SK-N-SH (cell line): ENCODE measurements at regions not wholly inside any gene's neighbourhood (a gene's known extent, or its start where the extent isn't known, plus 50 kb on each side); places are given as distances from the start of the nearest gene placed in this dataset.

Experiments used
- CTCF ChIA-PET: fragments of 300-600, 350-600 bp; formaldehyde crosslinking; extraction: SDS; loops from one replicate; lab custom pipeline; 2021; lab: Yijun Ruan, JAX
- POLR2A ChIA-PET: fragments of 350-600 bp; sonication (Branson Sonifier 250); formaldehyde crosslinking; extraction: SDS; loops from one replicate; lab custom pipeline; 2020; ENCODE audit warnings: antibody characterized with exemption, inconsistent platforms; lab: Yijun Ruan, JAX
- DNase-seq: peaks from one replicate; pipeline ENCODE4 v3.0.0; 2012
- H2AFZ ChIP-seq: fragments of 200-600 bp; sonication (generic); 2 replicates; pipeline ENCODE4 v1.8.1; 2016; ENCODE audit warnings: antibody characterized with exemption, mild to moderate bottlenecking, low read depth
- H3F3A ChIP-seq: fragments of 200-600 bp; sonication (generic); replicated peaks from 2 replicates; pipeline ENCODE3; 2016; ENCODE audit warnings: antibody characterized with exemption, mild to moderate bottlenecking; ENCODE audit not compliant: insufficient read depth
- H3K27ac ChIP-seq, 2 experiments: fragments of 200-500 bp in 1 of 2; fragments of 200-600 bp in 1 of 2; sonication (Bioruptor generic) in 1 of 2; sonication (generic), shearing (Covaris generic) in 1 of 2; 2 replicates each; pipeline versions ENCODE4 v1.5.1 to v1.6.1; 2014 to 2016; ENCODE audit warnings: low read depth in 2 of 2, inconsistent platforms in 1 of 2, low read length in 1 of 2, mild to moderate bottlenecking in 1 of 2, mixed read lengths in 1 of 2
- H3K27me3 ChIP-seq: fragments of 200-600 bp; sonication (generic), shearing (Covaris generic); 2 replicates; pipeline ENCODE4 v1.6.1; 2016; ENCODE audit warnings: mixed run types; ENCODE audit not compliant: insufficient read depth
- H3K36me3 ChIP-seq, 2 experiments: fragments of 200-500 bp in 1 of 2; fragments of 200-600 bp in 1 of 2; sonication (Bioruptor generic) in 1 of 2; sonication (generic) in 1 of 2; replicated peaks in 1 of 2; 2 replicates each; pipeline versions ENCODE3 to v1.5.1; 2014 to 2016; ENCODE audit warnings: low read length in 1 of 2, mild to moderate bottlenecking in 1 of 2; ENCODE audit not compliant: insufficient read depth in 2 of 2, control insufficient read depth in 1 of 2
- H3K4me1 ChIP-seq, 2 experiments: fragments of 200-500 bp in 1 of 2; fragments of 200-600 bp in 1 of 2; sonication (Bioruptor generic) in 1 of 2; sonication (generic), shearing (Covaris generic) in 1 of 2; 2 replicates each; pipeline versions ENCODE4 v1.5.1 to v1.6.1; 2014 to 2016; ENCODE audit warnings: low read depth in 1 of 2, low read length in 1 of 2, mixed run types in 1 of 2; ENCODE audit not compliant: insufficient read depth in 2 of 2, control insufficient read depth in 1 of 2
- H3K4me2 ChIP-seq: fragments of 200-600 bp; sonication (generic), shearing (Covaris generic); 2 replicates; pipeline ENCODE4 v1.6.1; 2017; ENCODE audit warnings: mixed run types
- H3K4me3 ChIP-seq, 2 experiments: fragments of 200-500 bp in 1 of 2; fragments of 200-600 bp in 1 of 2; sonication (Bioruptor generic) in 1 of 2; sonication (generic), shearing (Covaris generic) in 1 of 2; 2 replicates each; pipeline versions ENCODE4 v1.5.1 to v1.8.1; 2014 to 2016; ENCODE audit warnings: low read depth in 2 of 2, inconsistent platforms in 1 of 2, low read length in 1 of 2, mild to moderate bottlenecking in 1 of 2, mixed read lengths in 1 of 2, moderate library complexity in 1 of 2
- H3K79me2 ChIP-seq: fragments of 200-600 bp; sonication (generic); 2 replicates; pipeline ENCODE4 v1.8.1; 2017; ENCODE audit warnings: mild to moderate bottlenecking; ENCODE audit not compliant: insufficient read depth
- H3K9ac ChIP-seq: fragments of 200-600 bp; sonication (generic); 2 replicates; pipeline ENCODE4 v1.6.1; 2017; ENCODE audit warnings: mixed run types
- H3K9me2 ChIP-seq: fragments of 200-600 bp; sonication (generic); 2 replicates; pipeline ENCODE4 v1.6.1; 2017; ENCODE audit warnings: mixed run types
- H3K9me3 ChIP-seq: fragments of 200-600 bp; sonication (generic); 2 replicates; pipeline ENCODE4 v1.6.1; 2017; ENCODE audit warnings: mixed run types, mild to moderate bottlenecking, moderate library complexity
- H4K20me1 ChIP-seq: fragments of 200-600 bp; sonication (generic); 2 replicates; pipeline ENCODE4 v1.6.1; 2017; ENCODE audit warnings: mild to moderate bottlenecking, mixed run types; ENCODE audit not compliant: insufficient read depth
- EP300 ChIP-seq, 2 experiments: IDR thresholded peaks; 2 replicates each; pipeline versions ENCODE4 v1.4.0 to v1.6.1; 2012; ENCODE audit warnings: borderline replicate concordance in 1 of 2, low read depth in 1 of 2, low read length in 1 of 2
- EZH2phosphoT487 ChIP-seq: fragments of 200-600 bp; sonication (generic); IDR thresholded peaks from 2 replicates; pipeline ENCODE4 v1.6.1; 2017; ENCODE audit warnings: low read depth, mixed run types, mild to moderate bottlenecking, antibody characterized with exemption, moderate library complexity, borderline replicate concordance
- FOSL2 ChIP-seq: IDR thresholded peaks from 2 replicates; pipeline ENCODE4 v1.4.0; 2012; ENCODE audit warnings: low read depth, mild to moderate bottlenecking, moderate library complexity, borderline replicate concordance
- FOXJ3 ChIP-seq: sonication (generic); formaldehyde crosslinking; IDR thresholded peaks from 2 replicates; pipeline ENCODE4 v1.5.1; 2020; ENCODE audit warnings: mild to moderate bottlenecking, missing genetic modification reagents
- GABPA ChIP-seq: IDR thresholded peaks from 2 replicates; pipeline ENCODE4 v1.4.0; 2012; ENCODE audit warnings: low read depth, mild to moderate bottlenecking
- GATA2 ChIP-seq: sonication (generic); formaldehyde crosslinking; IDR thresholded peaks from 2 replicates; pipeline ENCODE4 v1.5.0; 2020; ENCODE audit warnings: mild to moderate bottlenecking, missing genetic modification reagents
- IRF3 ChIP-seq: fragments of 150-350 bp; IDR thresholded peaks from 2 replicates; pipeline ENCODE4 v1.6.1; 2016; ENCODE audit warnings: mild to moderate bottlenecking, low read depth, low read length
- JUND ChIP-seq: IDR thresholded peaks from 2 replicates; pipeline ENCODE4 v1.4.0; 2012
- MEF2A ChIP-seq: IDR thresholded peaks from 2 replicates; pipeline ENCODE4 v1.4.0; 2012; ENCODE audit warnings: low read depth, borderline replicate concordance
- MXI1 ChIP-seq: IDR thresholded peaks from 2 replicates; pipeline ENCODE4 v1.6.1; 2012; ENCODE audit warnings: mild to moderate bottlenecking, low read depth, low read length, improper control_type of control experiment
- NFIC ChIP-seq: IDR thresholded peaks from 2 replicates; pipeline ENCODE4 v1.4.0; 2012; ENCODE audit warnings: borderline replicate concordance
- NRF1 ChIP-seq: IDR thresholded peaks from 2 replicates; pipeline ENCODE4 v1.6.1; 2012; ENCODE audit warnings: low read depth, mild to moderate bottlenecking, low read length
- PBX3 ChIP-seq: IDR thresholded peaks from 2 replicates; pipeline ENCODE4; 2012
- RFX5 ChIP-seq: IDR thresholded peaks from 2 replicates; pipeline ENCODE4 v1.6.1; 2012; ENCODE audit warnings: mild to moderate bottlenecking, improper control_type of control experiment, low read length
- RXRA ChIP-seq: IDR thresholded peaks from 2 replicates; pipeline ENCODE4 v1.4.0; 2012; ENCODE audit warnings: low read depth, mild to moderate bottlenecking, borderline replicate concordance
- SIN3A ChIP-seq: IDR thresholded peaks from 2 replicates; pipeline ENCODE4 v1.6.1; 2012; ENCODE audit warnings: low read depth, mild to moderate bottlenecking, low read length, moderate library complexity, borderline replicate concordance
- SMC3 ChIP-seq: IDR thresholded peaks from 2 replicates; pipeline ENCODE4 v1.6.1; 2012; ENCODE audit warnings: low read depth, low read length, improper control_type of control experiment
- TAF1 ChIP-seq: IDR thresholded peaks from 2 replicates; pipeline ENCODE4 v1.6.1; 2012; ENCODE audit warnings: low read depth, mild to moderate bottlenecking, low read length, moderate library complexity, borderline replicate concordance
- TEAD4 ChIP-seq: IDR thresholded peaks from 2 replicates; pipeline ENCODE4 v1.4.0; 2012; ENCODE audit warnings: mild to moderate bottlenecking, borderline replicate concordance; ENCODE audit not compliant: insufficient read depth
- YY1 ChIP-seq: IDR thresholded peaks from 2 replicates; pipeline ENCODE4 v1.4.0; 2012; ENCODE audit warnings: low read depth, mild to moderate bottlenecking
- WGBS: methylation state at CpG from one replicate; pipeline ENCODE4 v1.1.6; 2017; ENCODE audit warnings: low lambda C conversion rate; 5-methylcytosine and 5-hydroxymethylcytosine counted together
- TF ChIP-seq, protein P1 (sequence below): fragments of 200-600 bp; sonication (generic); IDR thresholded peaks from 2 replicates; pipeline ENCODE4 v1.6.1; 2017; ENCODE audit warnings: antibody characterized with exemption, mild to moderate bottlenecking, moderate library complexity
- TF ChIP-seq, protein P2 (sequence below): IDR thresholded peaks from 2 replicates; pipeline ENCODE4 v1.4.0; 2012; ENCODE audit warnings: low read depth
- TF ChIP-seq, protein P3 (sequence below): fragments of 150-350 bp; IDR thresholded peaks from 2 replicates; pipeline ENCODE4 v1.6.1; 2017; ENCODE audit warnings: antibody characterized with exemption, low read length, low read depth, borderline replicate concordance

DNA sequence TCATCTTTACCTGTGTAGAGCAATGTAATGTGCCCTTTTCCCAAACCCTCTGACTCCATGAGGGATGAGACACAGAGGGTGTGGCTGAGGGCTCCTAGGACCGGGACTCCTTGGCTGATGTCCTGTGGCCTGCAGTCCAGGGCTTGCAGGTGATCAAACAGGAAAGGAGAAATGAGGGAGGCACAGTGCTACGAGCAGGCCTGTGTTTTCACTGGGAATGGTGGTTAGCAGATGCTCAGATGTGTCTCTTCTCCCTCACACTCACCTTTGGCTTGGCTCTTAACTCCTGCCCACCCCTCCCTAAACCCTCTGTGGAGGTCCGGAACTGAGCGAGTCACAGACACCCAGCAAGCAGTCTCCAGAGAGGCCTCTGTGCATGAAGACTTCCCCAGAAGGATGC is 254.4 kb downstream of the DAD1 start:
- peaks cover 9% of the 10 kb centered on the region; the same call in 1 of the 2 replicates for H3K27me3 ChIP-seq
- H3F3A ChIP-seq = no peaks in the 10 kb centered on the region
- H3K9me3 ChIP-seq = no peaks in the 10 kb centered on the region
- no peak overlapping the region for H3K4me2 ChIP-seq
- ChIA-PET POLR2A (no interaction called here), CTCF (no interaction called here)
- no peak overlapping the region for H2AFZ ChIP-seq
- H3K9me2 ChIP-seq = no peaks in the 10 kb centered on the region
- H3K36me3 ChIP-seq = no peaks in the 10 kb centered on the region
- no peaks in the 10 kb centered on the region for H3K4me1 ChIP-seq
- no peak overlapping the region for H3K9ac ChIP-seq
- no peak overlapping the region for H3K4me3 ChIP-seq
- DNase-seq = no peak
- WGBS = 34% methylated on average over 4 of the region's 4 CpGs
- no peaks in the 10 kb centered on the region for H4K20me1 ChIP-seq
- TF ChIP-seq, protein P1, sequence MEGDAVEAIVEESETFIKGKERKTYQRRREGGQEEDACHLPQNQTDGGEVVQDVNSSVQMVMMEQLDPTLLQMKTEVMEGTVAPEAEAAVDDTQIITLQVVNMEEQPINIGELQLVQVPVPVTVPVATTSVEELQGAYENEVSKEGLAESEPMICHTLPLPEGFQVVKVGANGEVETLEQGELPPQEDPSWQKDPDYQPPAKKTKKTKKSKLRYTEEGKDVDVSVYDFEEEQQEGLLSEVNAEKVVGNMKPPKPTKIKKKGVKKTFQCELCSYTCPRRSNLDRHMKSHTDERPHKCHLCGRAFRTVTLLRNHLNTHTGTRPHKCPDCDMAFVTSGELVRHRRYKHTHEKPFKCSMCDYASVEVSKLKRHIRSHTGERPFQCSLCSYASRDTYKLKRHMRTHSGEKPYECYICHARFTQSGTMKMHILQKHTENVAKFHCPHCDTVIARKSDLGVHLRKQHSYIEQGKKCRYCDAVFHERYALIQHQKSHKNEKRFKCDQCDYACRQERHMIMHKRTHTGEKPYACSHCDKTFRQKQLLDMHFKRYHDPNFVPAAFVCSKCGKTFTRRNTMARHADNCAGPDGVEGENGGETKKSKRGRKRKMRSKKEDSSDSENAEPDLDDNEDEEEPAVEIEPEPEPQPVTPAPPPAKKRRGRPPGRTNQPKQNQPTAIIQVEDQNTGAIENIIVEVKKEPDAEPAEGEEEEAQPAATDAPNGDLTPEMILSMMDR = no peak
- TF ChIP-seq TEAD4 (no peak), EZH2phosphoT487 (no peak), MEF2A (no peak), SIN3A (no peak), MXI1 (no peak), NFIC (no peak), TAF1 (no peak), YY1 (no peak), FOSL2 (no peak), NRF1 (no peak), GATA2 (CRISPR knock-in tag) (no peak)
- TF ChIP-seq, protein P2, sequence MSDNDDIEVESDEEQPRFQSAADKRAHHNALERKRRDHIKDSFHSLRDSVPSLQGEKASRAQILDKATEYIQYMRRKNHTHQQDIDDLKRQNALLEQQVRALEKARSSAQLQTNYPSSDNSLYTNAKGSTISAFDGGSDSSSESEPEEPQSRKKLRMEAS = no peak
- TF ChIP-seq, protein P3, sequence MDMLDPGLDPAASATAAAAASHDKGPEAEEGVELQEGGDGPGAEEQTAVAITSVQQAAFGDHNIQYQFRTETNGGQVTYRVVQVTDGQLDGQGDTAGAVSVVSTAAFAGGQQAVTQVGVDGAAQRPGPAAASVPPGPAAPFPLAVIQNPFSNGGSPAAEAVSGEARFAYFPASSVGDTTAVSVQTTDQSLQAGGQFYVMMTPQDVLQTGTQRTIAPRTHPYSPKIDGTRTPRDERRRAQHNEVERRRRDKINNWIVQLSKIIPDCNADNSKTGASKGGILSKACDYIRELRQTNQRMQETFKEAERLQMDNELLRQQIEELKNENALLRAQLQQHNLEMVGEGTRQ = no peak
- no peaks in the 10 kb centered on the region for H3K79me2 ChIP-seq
- no peak overlapping the region for H3K27ac ChIP-seq

- no peaks in the 10 kb centered on the region for H3K9me3 ChIP-seq
- no peak overlapping the region for H2AFZ ChIP-seq
- 0% methylated on average over 4 of the region's 4 CpGs for WGBS
- H3K4me3 ChIP-seq = no peak overlapping the region
- no peak overlapping the region for H3K4me2 ChIP-seq
- DNase-seq = no peak
- H3K36me3 ChIP-seq = no peaks in the 10 kb centered on the region
- H3K4me1 ChIP-seq = no peaks in the 10 kb centered on the region
- no peak overlapping the region for H3K27ac ChIP-seq
- no peaks in the 10 kb centered on the region for H3F3A ChIP-seq
- no peak overlapping the region for H3K9ac ChIP-seq
- H3K9me2 ChIP-seq = no peaks in the 10 kb centered on the region
- POLR2A ChIA-PET = no interaction called here
- peaks cover 9% of the 10 kb centered on the region; the same call in 1 of the 2 replicates for H3K27me3 ChIP-seq
- H4K20me1 ChIP-seq = no peaks in the 10 kb centered on the region
- no peaks in the 10 kb centered on the region for H3K79me2 ChIP-seq
- CTCF ChIA-PET = no interaction called here
- TF ChIP-seq EP300 (IDR thresholded peaks at IDR 0.05; ENCODE audit: borderline replicate concordance in 1 of 2, low read depth in 1 of 2, low read length in 1 of 2) = no peak
- TF ChIP-seq, protein P1 = no peak
- TF ChIP-seq GABPA = no peak
- TF ChIP-seq FOXJ3 (CRISPR knock-in tag) = no peak
- no peak for TF ChIP-seq RFX5
- TF ChIP-seq SMC3 = no peak
- TF ChIP-seq NRF1 = no peak
- TF ChIP-seq RXRA = no peak
- TF ChIP-seq JUND = no peak
- no peak for TF ChIP-seq TEAD4
- TF ChIP-seq PBX3 = no peak
- no peak for TF ChIP-seq FOSL2
- TF ChIP-seq IRF3 = no peak
Measured at GRCh38 chr14:22334275-22334577, 254.8 kb downstream of the DAD1 start.
